H9 (cell line): ENCODE measurements at regions not wholly inside any gene's neighbourhood (a gene's known extent, or its start where the extent isn't known, plus 50 kb on each side); places are given as distances from the start of the nearest gene placed in this dataset.

Experiments
- DNase-seq: peaks from one replicate; pipeline ENCODE4 v3.0.0-alpha.2; 2017
- H2AFZ ChIP-seq: one replicate; pipeline ENCODE4 v1.6.1; 2013; ENCODE audit warnings: mild to moderate bottlenecking, low read length, control low read depth, moderate library complexity
- H2AK5ac ChIP-seq: 2 replicates; pipeline ENCODE4 v1.6.1; 2013; ENCODE audit warnings: low read length, control low read depth, mixed read lengths; ENCODE audit not compliant: insufficient read length
- H2BK120ac ChIP-seq: one replicate; pipeline ENCODE4 v1.6.1; 2013; ENCODE audit warnings: low read depth, mild to moderate bottlenecking, low read length, control low read depth, inconsistent platforms; ENCODE audit not compliant: poor library complexity, severe bottlenecking
- H2BK12ac ChIP-seq: 2 replicates; pipeline ENCODE4 v1.6.1; 2013; ENCODE audit warnings: low read length, control low read depth, mixed read lengths, low read depth; ENCODE audit not compliant: insufficient read length
- H2BK15ac ChIP-seq: 2 replicates; pipeline ENCODE4 v1.6.1; 2013; ENCODE audit warnings: low read depth, low read length, control low read depth
- H2BK20ac ChIP-seq: one replicate; pipeline ENCODE4 v1.6.1; 2013; ENCODE audit warnings: low read depth, mild to moderate bottlenecking, low read length, control low read depth, inconsistent platforms; ENCODE audit not compliant: poor library complexity, severe bottlenecking
- H2BK5ac ChIP-seq: 2 replicates; pipeline ENCODE4 v1.6.1; 2013; ENCODE audit warnings: low read length, control low read depth, mixed read lengths; ENCODE audit not compliant: insufficient read length
- H3K14ac ChIP-seq: 2 replicates; pipeline ENCODE4 v1.6.1; 2013; ENCODE audit warnings: low read length, control low read depth; ENCODE audit not compliant: insufficient read depth
- H3K18ac ChIP-seq: 2 replicates; pipeline ENCODE4 v1.6.1; 2013; ENCODE audit warnings: low read depth, mild to moderate bottlenecking, mixed read lengths, low read length, control low read depth; ENCODE audit not compliant: insufficient read length
- H3K23ac ChIP-seq: 2 replicates; pipeline ENCODE4 v1.6.1; 2013; ENCODE audit warnings: low read length, control low read depth, mixed read lengths, low read depth; ENCODE audit not compliant: insufficient read length
- H3K23me2 ChIP-seq: 2 replicates; pipeline ENCODE4 v1.6.1; 2013; ENCODE audit warnings: low read depth, mild to moderate bottlenecking, mixed read lengths, low read length, control low read depth; ENCODE audit not compliant: insufficient read length, poor library complexity, severe bottlenecking
- H3K27ac ChIP-seq: 2 replicates; pipeline ENCODE4 v1.5.1; 2013; ENCODE audit warnings: low read length, control low read depth, mixed read lengths, low read depth; ENCODE audit not compliant: insufficient read length
- H3K27me3 ChIP-seq: 2 replicates; pipeline ENCODE4 v1.6.1; 2013; ENCODE audit warnings: low read length, control low read depth, inconsistent platforms; ENCODE audit not compliant: insufficient read depth
- H3K4ac ChIP-seq: 2 replicates; pipeline ENCODE4 v1.6.1; 2013; ENCODE audit warnings: low read depth, mild to moderate bottlenecking, control low read depth, inconsistent platforms, low read length, moderate library complexity
- H3K4me1 ChIP-seq: 2 replicates; pipeline ENCODE4 v1.6.1; 2013; ENCODE audit warnings: low read length, control low read depth, inconsistent platforms; ENCODE audit not compliant: insufficient read depth
- H3K4me2 ChIP-seq: 2 replicates; pipeline ENCODE4 v1.6.1; 2013; ENCODE audit warnings: low read length, control low read depth, mixed read lengths; ENCODE audit not compliant: insufficient read length, insufficient read depth
- H3K56ac ChIP-seq: 2 replicates; pipeline ENCODE4 v1.6.1; 2013; ENCODE audit warnings: low read depth, mild to moderate bottlenecking, mixed read lengths, low read length, control low read depth; ENCODE audit not compliant: insufficient read length
- H3K79me1 ChIP-seq: 2 replicates; pipeline ENCODE4 v1.6.1; 2013; ENCODE audit warnings: low read depth, mild to moderate bottlenecking, moderate library complexity, low read length, control low read depth, inconsistent platforms; ENCODE audit not compliant: insufficient read depth, poor library complexity, severe bottlenecking
- H3K79me2 ChIP-seq: 2 replicates; pipeline ENCODE4 v1.6.1; 2013; ENCODE audit warnings: low read length, control low read depth, inconsistent platforms; ENCODE audit not compliant: insufficient read depth
- H3K9ac ChIP-seq: 2 replicates; pipeline ENCODE4 v1.6.1; 2013; ENCODE audit warnings: low read length, control low read depth, mixed read lengths; ENCODE audit not compliant: insufficient read length; ENCODE audit errors: extremely low read depth
- H3K9me3 ChIP-seq: one replicate; pipeline ENCODE4 v1.6.1; 2013; ENCODE audit warnings: low read depth, low read length, inconsistent platforms; ENCODE audit not compliant: control insufficient read depth
- H3T11ph ChIP-seq: one replicate; pipeline ENCODE4 v1.6.1; 2013; ENCODE audit warnings: mild to moderate bottlenecking, low read length, control low read depth, inconsistent platforms
- H4K20me1 ChIP-seq: one replicate; pipeline ENCODE4 v1.6.1; 2013; ENCODE audit not compliant: control insufficient read depth, insufficient read length, insufficient read depth
- H4K5ac ChIP-seq: 2 replicates; pipeline ENCODE4 v1.6.1; 2013; ENCODE audit warnings: low read depth, mild to moderate bottlenecking, mixed read lengths, low read length, control low read depth; ENCODE audit not compliant: insufficient read length
- H4K8ac ChIP-seq: replicated peaks from 2 replicates; pipeline ENCODE4 v1.6.1; 2013; ENCODE audit warnings: low read length, control low read depth, mixed read lengths, low read depth; ENCODE audit not compliant: insufficient read length
- H4K91ac ChIP-seq: 2 replicates; pipeline ENCODE4 v1.6.1; 2013; ENCODE audit warnings: low read depth, mild to moderate bottlenecking, moderate library complexity, mixed read lengths, low read length, control low read depth; ENCODE audit not compliant: insufficient read length
- H3K27ac Mint-ChIP-seq, 3 experiments: 2 replicates in 2 of 3; 3 replicates in 1 of 3; pipeline ENCODE4 v1.8.0; 2020 to 2021; ENCODE audit warnings: mixed read lengths in 3 of 3, mild to moderate bottlenecking in 1 of 3, moderate library complexity in 1 of 3
- H3K27me3 Mint-ChIP-seq: 2 replicates; pipeline ENCODE4 v1.8.0; 2021; ENCODE audit warnings: low read depth, mild to moderate bottlenecking, moderate library complexity, mixed read lengths
- H3K36me3 Mint-ChIP-seq, 3 experiments: 2 replicates in 2 of 3; 3 replicates in 1 of 3; pipeline ENCODE4 v1.8.0; 2020 to 2021; ENCODE audit warnings: low read depth in 3 of 3, mixed read lengths in 3 of 3; ENCODE audit not compliant: insufficient read depth in 1 of 3
- H3K4me1 Mint-ChIP-seq, 2 experiments: 2 replicates each; pipeline ENCODE4 v1.8.0; 2020; ENCODE audit warnings: mixed read lengths in 2 of 2
- H3K4me3 Mint-ChIP-seq, 2 experiments: 2 replicates in 1 of 2; 3 replicates in 1 of 2; pipeline ENCODE4 v1.8.0; 2020 to 2021; ENCODE audit warnings: mild to moderate bottlenecking in 2 of 2, mixed read lengths in 2 of 2, moderate library complexity in 1 of 2
- H3K9me3 Mint-ChIP-seq, 2 experiments: 2 replicates in 1 of 2; 3 replicates in 1 of 2; pipeline ENCODE4 v1.8.0; 2020; ENCODE audit warnings: mild to moderate bottlenecking in 2 of 2, mixed read lengths in 2 of 2, moderate library complexity in 1 of 2
- CTCF ChIP-seq: fragments of 200-600 bp; sonication (generic); conservative IDR thresholded peaks from 3 replicates; pipeline ENCODE4 v1.8.0; 2021; ENCODE audit warnings: antibody characterized with exemption, mild to moderate bottlenecking
- WGBS: extraction: QIAGEN DNeasy Blood & Tissue Kit; methylation state at CpG from one replicate; pipeline ENCODE4 v1.1.7; 2013; ENCODE audit warnings: missing lambda C conversion rate, low lambda C conversion rate, mixed read lengths; ENCODE audit not compliant: insufficient read length; ENCODE audit errors: extremely low coverage; 5-methylcytosine and 5-hydroxymethylcytosine counted together

DNA sequence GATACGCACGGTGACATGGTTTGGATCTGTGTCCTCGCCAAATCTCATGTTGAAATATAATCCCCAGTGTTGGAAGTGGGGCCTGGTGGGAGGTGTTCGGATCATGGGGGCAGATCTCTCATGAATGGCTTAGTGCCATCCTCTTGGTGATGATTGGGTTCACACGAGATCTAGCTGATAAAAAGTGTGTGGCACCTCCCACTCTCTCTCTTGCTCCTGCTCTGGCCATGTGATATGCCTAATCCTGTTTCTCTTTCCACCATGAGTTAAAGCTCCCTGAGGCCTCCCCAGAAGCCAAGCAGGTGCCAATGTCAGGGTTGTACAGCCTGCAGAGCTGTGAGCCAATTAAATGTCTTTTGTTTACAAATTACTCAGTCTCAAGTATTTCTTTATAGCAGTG, 303.1 kb upstream of the PLET1 start:
- Histone ChIP-seq H3K56ac (no peak overlapping the region), H4K91ac (no peak overlapping the region), H3K79me2 (no peaks in the 10 kb centered on the region), H3K9me3 (no peaks in the 10 kb centered on the region), H3K9ac (no peak overlapping the region), H3K23ac (no peak overlapping the region), H4K5ac (no peak overlapping the region), H4K8ac (no peak overlapping the region), H3K23me2 (no peaks in the 10 kb centered on the region), H4K20me1 (no peaks in the 10 kb centered on the region), H3K18ac (no peak overlapping the region), H3K27me3 (no peaks in the 10 kb centered on the region), H2BK120ac (no peak overlapping the region), H3T11ph (no peak overlapping the region), H2BK20ac (no peak overlapping the region), H2BK15ac (no peak overlapping the region), H3K4me2 (no peak overlapping the region), H3K4ac (no peak overlapping the region), H3K4me1 (no peaks in the 10 kb centered on the region), H3K27ac (no peak overlapping the region), H2BK5ac (no peak overlapping the region), H2AFZ (no peak overlapping the region), H3K79me1 (no peaks in the 10 kb centered on the region), H2BK12ac (no peak overlapping the region), H3K14ac (no peak overlapping the region), H2AK5ac (no peak overlapping the region)
- Mint-ChIP-seq H3K4me1 (peaks cover 4 to 8% of the 10 kb centered on the region in 2 experiments; a peak in 2 of 4 replicates), H3K27me3 (peaks cover 2% of the 10 kb centered on the region; the same call in 1 of the 2 replicates), H3K36me3 (no peaks in the 10 kb centered on the region), H3K4me3 (no peak overlapping the region), H3K9me3 (no peaks in the 10 kb centered on the region), H3K27ac (no peak overlapping the region)
- WGBS = no CpG with 5 or more reads among the region's 5 CpGs
- no peak for TF ChIP-seq CTCF
- no peak for DNase-seq
